PC-9 (cell line): ENCODE measurements at regions not wholly inside any gene's neighbourhood (a gene's known extent, or its start where the extent isn't known, plus 50 kb on each side); places are given as distances from the start of the nearest gene placed in this dataset.

Experiments used
- EZH2 ChIP-seq: fragments of 200-600 bp; sonication (generic); IDR thresholded peaks from 2 replicates; pipeline ENCODE4 v1.8.0; 2017; ENCODE audit warnings: antibody characterized with exemption, low read depth
- TF ChIP-seq, protein P1 (sequence below): fragments of 200-600 bp; sonication (generic); conservative IDR thresholded peaks from 2 replicates; pipeline ENCODE4 v1.6.1; 2017; ENCODE audit warnings: mixed run types, antibody characterized with exemption, mild to moderate bottlenecking, moderate library complexity

DNA sequence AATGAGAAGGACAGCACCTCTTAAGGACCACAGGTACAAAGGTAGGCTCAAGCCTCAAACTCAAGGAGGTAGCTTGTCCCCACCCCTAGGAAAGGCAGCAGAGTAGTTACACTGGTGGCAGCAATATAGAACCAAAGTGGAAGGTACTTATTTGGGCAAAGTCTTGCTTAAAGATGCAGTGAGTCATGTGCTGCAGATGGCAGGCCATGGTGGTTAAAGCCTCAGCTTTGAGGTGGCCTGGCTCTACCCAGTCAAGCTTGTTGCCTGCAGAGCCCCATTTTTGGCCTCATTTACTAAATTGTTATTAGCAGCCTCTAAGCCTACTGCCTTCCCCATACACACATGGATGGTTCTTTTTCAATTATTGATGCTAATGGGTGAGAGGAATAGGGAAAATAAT is 146.0 kb downstream of the ELOVL4 start:
- TF ChIP-seq, protein P1, sequence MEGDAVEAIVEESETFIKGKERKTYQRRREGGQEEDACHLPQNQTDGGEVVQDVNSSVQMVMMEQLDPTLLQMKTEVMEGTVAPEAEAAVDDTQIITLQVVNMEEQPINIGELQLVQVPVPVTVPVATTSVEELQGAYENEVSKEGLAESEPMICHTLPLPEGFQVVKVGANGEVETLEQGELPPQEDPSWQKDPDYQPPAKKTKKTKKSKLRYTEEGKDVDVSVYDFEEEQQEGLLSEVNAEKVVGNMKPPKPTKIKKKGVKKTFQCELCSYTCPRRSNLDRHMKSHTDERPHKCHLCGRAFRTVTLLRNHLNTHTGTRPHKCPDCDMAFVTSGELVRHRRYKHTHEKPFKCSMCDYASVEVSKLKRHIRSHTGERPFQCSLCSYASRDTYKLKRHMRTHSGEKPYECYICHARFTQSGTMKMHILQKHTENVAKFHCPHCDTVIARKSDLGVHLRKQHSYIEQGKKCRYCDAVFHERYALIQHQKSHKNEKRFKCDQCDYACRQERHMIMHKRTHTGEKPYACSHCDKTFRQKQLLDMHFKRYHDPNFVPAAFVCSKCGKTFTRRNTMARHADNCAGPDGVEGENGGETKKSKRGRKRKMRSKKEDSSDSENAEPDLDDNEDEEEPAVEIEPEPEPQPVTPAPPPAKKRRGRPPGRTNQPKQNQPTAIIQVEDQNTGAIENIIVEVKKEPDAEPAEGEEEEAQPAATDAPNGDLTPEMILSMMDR = no peak
- no peak for TF ChIP-seq EZH2
